GOT3 (cell line): ENCODE measurements at regions not wholly inside any gene's neighbourhood (a gene's known extent, or its start where the extent isn't known, plus 50 kb on each side); places are given as distances from the start of the nearest gene placed in this dataset.

Experiments
- DNase-seq: peaks from one replicate; lab custom pipeline; 2025; ENCODE audit warnings: mixed read lengths; lab: John Stamatoyannopoulos, UW

GRCh38 chr7:41133690-41134299 is 569.1 kb downstream of the INHBA start:
- DNase-seq = no peak

- no peak for DNase-seq
Observed at GRCh38 chr7:41131956-41132355, 570.9 kb downstream of the INHBA start.

DNA sequence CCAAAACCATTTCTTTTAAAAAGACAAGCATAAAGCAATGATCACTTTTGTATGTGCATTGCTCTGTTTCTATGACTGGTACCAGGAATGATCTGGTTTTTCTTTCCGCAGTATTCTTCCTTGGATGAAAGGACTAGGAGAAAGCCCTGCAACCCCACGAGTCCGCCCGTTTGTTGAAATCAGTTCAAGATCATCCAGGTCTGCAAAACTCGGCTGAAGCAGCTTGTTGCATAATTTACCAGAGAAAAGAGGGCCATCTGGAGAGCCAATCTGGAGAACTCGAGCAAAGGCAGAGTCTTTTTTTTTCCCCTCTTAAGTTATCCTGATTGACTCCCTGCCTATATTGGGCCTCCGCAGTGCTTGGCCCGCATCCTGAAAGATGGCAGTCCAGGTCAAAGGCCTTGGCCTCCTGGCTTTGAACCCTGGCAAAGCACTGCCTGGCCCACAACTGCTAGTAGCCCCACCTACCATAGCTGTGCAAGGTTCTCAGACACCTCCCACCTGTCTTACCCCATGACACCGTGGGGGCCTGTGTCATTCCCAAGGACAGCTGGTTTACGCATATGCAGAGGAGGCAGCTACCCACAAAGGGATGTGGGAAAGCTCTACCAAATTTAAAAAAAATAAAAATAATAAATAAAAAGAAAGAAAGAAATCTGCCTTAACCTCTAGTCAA is 572.2 kb downstream of the INHBA start:
- no peak for DNase-seq

- DNase-seq = no peak
Observed at GRCh38 chr7:41130086-41130485, 572.8 kb downstream of the INHBA start.

DNA sequence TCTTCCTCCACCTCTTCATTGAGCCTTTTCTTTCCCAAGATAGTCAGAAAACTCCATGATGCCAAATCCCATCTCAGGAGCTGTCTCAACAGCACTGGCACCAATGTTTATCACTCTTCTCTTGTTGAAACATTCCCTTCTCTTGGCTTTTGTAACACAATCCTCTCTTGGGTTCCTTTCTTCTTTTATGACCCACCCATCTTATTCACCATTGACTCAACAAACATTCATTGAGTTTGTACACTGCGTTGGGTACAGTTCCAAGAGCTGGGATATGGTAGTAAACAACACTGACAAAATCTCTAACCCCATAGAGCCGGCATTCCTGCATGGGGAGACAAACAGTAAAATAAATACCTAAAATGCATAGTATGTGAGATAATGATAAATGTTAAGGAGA is 577.5 kb downstream of the INHBA start:
- no peak for DNase-seq

- DNase-seq = no peak
Observed at GRCh38 chr7:41122256-41122987, 580.5 kb downstream of the INHBA start.

GRCh38 chr7:41121228-41121627 is 581.7 kb downstream of the INHBA start:
- DNase-seq = no peak

- DNase-seq = no peak
Observed at GRCh38 chr7:41118486-41118885, 584.4 kb downstream of the INHBA start.

DNA sequence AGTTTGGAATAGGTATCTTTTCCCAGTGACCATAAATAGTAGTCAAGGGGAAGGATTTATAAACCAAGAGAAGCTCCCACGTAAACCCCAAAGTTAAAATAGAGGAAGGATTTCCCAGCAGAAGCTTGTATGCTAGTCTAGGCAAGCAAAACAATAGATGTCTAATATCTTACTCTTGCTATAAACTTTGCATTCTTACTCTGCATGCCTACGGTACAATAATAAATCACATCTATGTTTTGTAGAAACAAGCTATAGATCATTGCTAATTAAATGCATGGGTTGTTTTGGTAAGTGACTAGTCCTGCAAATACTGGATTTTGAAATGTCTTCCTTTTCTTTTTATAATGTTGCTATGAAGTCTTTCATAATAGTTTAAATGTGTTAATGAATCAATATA is 585.5 kb downstream of the INHBA start:
- DNase-seq = no peak

GRCh38 chr7:41116817-41117216 is 586.1 kb downstream of the INHBA start:
- no peak for DNase-seq

DNA sequence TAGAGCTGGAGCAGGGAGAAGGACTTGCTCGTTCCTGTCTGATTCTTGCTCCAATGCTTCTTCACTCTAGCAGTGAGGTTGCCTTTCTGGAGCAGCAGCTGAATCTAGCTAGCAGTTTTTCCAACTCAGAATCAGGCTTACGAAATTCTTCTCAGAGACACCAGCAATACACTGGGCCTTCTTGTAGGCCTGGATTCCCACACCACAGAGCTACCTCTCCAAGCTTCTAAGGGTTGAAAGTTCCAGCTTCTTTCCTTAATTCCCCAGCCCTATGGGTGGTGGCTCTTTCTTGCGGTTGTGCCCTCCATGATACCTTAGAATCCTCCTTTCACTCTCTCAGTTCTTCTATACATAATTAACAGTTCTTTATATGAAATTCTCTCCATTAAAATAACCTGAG is 586.6 kb downstream of the INHBA start:
- DNase-seq = no peak

DNA sequence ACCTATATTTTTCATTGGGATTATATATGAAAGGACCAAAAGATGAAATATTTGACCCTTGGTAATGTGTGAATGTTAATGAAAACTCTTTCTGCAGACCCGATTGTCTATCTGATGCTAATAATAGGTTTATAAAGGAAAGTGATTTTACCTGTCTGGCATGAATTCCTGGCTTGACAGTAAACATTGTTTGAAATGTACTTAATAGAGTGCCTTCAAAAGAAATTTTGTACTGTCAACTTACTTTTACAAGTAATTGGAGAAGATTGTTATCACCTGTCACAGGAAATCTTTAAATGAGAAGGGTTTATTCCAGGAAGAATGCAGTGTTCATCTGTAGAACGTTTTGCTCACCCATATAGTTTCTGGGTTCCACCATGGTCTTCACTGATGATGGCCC is 588.2 kb downstream of the INHBA start:
- DNase-seq = no peak

DNA sequence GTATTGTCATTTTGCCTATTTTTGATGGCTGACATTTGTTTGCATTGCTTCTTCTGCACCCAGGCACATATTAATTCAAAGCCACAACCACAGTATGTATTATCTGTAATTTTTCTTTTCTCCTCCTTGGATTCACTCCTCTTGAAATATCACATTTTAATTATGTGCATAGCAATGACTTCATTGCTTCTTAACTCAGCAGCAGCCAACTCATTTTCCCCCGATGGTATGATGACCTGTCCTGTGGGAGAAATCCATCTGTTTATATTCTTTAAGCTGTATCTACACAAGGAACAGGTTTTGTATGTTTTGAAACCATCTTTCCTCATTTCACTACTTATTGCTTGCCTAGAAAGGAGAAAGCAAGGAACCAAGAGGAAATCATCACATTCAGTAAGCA is 588.8 kb downstream of the INHBA start:
- no peak for DNase-seq

GRCh38 chr7:41113719-41114118 is 589.2 kb downstream of the INHBA start:
- DNase-seq = no peak

- no peak for DNase-seq
Observed at GRCh38 chr7:41110186-41110585, 592.7 kb downstream of the INHBA start.

- DNase-seq = no peak
Observed at GRCh38 chr7:41108821-41109220, 594.1 kb downstream of the INHBA start.

GRCh38 chr7:41107938-41108448 is 594.9 kb downstream of the INHBA start:
- DNase-seq = no peak

DNA sequence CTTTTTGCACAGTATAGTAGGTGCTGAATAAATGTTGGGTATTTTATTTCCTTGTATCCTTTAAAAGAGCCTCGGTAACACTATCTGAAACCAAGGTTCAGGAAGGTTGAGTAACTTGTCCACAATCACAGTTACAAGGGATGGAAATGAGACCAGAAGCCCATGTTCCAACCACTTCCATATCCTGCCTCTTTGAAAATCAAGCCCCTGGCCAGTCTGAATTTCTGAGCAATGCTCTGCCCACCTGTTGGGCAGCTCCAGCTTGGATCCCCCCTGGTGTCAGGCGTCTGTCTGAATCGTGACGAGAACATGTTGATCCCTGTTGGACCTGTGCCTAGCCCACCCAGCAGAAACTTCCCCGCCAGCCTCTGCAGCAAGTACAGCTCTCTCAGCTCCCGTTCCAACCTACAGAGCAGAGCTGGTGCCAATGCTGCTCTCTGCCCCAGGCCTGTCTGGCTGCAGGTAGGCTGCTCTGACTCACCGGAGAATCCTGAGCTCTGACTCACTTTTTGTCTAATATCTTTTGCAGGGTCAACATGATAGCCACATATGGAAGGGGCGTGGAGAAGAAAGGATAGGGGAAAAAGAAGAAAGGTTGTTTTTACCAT is 595.5 kb downstream of the INHBA start:
- no peak for DNase-seq

GRCh38 chr7:41104631-41105030 is 598.3 kb downstream of the INHBA start:
- no peak for DNase-seq

- no peak for DNase-seq
Observed at GRCh38 chr7:41103331-41103730, 599.6 kb downstream of the INHBA start.

DNA sequence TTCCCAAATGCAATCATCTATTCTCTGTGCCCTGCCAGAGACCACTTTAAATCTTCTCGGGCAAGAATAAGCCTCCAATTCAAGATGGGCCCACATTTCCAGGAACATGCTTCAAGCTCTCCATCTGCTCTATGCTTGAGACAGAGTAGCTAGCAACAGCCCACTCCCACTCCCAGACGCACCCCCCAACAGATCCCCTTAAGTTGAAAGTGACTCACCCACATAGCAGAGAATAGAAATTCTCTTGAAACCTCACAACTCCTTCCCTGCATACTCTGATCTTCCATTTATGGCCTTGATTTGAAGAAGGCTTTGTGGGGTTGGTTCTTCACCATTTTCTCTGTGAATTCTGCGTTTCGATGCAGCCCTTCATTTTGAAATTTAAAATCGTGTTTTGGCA is 604.0 kb downstream of the INHBA start:
- DNase-seq = no peak

GRCh38 chr7:41098402-41098801 is 604.5 kb downstream of the INHBA start:
- no peak for DNase-seq

DNA sequence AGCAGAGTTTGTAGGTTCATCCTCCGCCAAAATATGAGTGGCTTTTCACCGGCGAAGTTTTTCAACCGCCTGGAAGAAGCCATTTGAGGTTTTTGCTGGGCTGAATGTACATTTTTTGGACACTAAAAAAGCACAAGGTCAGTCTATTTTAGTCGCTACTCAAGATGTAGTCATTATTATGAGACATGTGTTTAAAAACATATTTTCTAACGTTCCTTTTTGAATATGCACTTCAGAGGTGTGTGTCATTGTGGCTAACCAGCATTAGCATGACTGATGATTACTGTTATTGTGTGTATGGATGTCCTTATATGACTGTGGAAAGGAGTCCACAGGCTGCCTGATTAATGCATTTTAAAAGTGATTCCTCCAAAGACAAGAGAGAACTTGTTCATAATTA is 605.4 kb downstream of the INHBA start:
- no peak for DNase-seq
